Gastrocnemius medialis (tissue), 4 donors: ENCODE measurements at regions not wholly inside any gene's neighbourhood (a gene's known extent, or its start where the extent isn't known, plus 50 kb on each side); places are given as distances from the start of the nearest gene placed in this dataset.

Experiments used
- ATAC-seq, 2 donors: fragments of 150-250 bp; one replicate each; pipeline ENCODE4 v1.9.1; 2016
- DNase-seq, 2 donors: peaks; one replicate each; pipeline ENCODE4 v3.0.0-alpha.2; 2019
- H3K27ac ChIP-seq, 4 donors: fragments of 200-600 bp; sonication (generic); 1 replicate in 1 of 4; 2 replicates in 3 of 4; pipeline ENCODE4 v1.5.1; 2016 to 2018; ENCODE audit warnings: mild to moderate bottlenecking in 2 of 4, moderate library complexity in 1 of 4
- H3K27me3 ChIP-seq, 3 donors: fragments of 200-600 bp; sonication (generic) in 2 of 3; 1 replicate in 1 of 3; 2 replicates in 2 of 3; pipeline versions ENCODE4 v1.5.1 to v1.6.0; 2016 to 2019; ENCODE audit warnings: mild to moderate bottlenecking in 1 of 3, moderate library complexity in 1 of 3
- H3K36me3 ChIP-seq, 2 donors: fragments of 200-600 bp; sonication (generic) in 1 of 2; one replicate each; pipeline ENCODE4 v1.5.1; 2017 to 2018
- H3K4me1 ChIP-seq, 2 donors: fragments of 200-600 bp; sonication (generic) in 1 of 2; one replicate each; pipeline ENCODE4 v1.5.1; 2016 to 2017; ENCODE audit warnings: mild to moderate bottlenecking in 2 of 2
- H3K4me3 ChIP-seq, 4 donors: fragments of 200-600 bp; sonication (generic) in 3 of 4; 1 replicate in 1 of 4; 2 replicates in 3 of 4; pipeline ENCODE4 v1.5.1; 2016 to 2019; ENCODE audit warnings: mild to moderate bottlenecking in 2 of 4
- H3K9me3 ChIP-seq, 3 donors: fragments of 200-600 bp; sonication (generic) in 2 of 3; 1 replicate in 1 of 3; 2 replicates in 2 of 3; pipeline ENCODE4 v1.5.1; 2016 to 2019
- CTCF ChIP-seq, 5 experiments: fragments of 450-650 bp in 3 of 5; fragments of 200-600 bp in 2 of 5; sonication (generic) in 2 of 5; IDR thresholded peaks in 4 of 5; conservative IDR thresholded peaks in 1 of 5; 1 replicate in 4 of 5; 2 replicates in 1 of 5; pipeline ENCODE4 v1.5.1; 2016 to 2019; ENCODE audit warnings: antibody characterized with exemption in 5 of 5, mild to moderate bottlenecking in 3 of 5, moderate library complexity in 3 of 5
- POLR2A ChIP-seq, 2 donors: fragments of 450-650 bp; IDR thresholded peaks; one replicate each; pipeline ENCODE4 v1.6.1; 2017; ENCODE audit warnings: antibody characterized with exemption in 2 of 2, mild to moderate bottlenecking in 2 of 2, moderate library complexity in 2 of 2
- in situ Hi-C, 4 donors: fragments of 200-750 bp; cut with MboI; loops; one replicate each; pipeline versions ENCODE4 v1.15.0 to v1.8.0; 2017; ENCODE audit warnings: low sequenced_read_pairs in 4 of 4
- intact Hi-C: fragments of 100-400 bp; cut with DNase I; formaldehyde crosslinking; loops from one replicate; pipeline ENCODE4 v1.15.1; 2023; ENCODE audit warnings: low total_unique reads

GRCh38 chr6:85250586-85251220 is 199.2 kb upstream of the NT5E start:
- in situ Hi-C loops: no loop called here
- peak; percentile 33 to 74 for ATAC-seq
- intact Hi-C loops: no loop called here

GRCh38 chr6:85245004-85245403 is 204.9 kb upstream of the NT5E start:
- no peak for TF ChIP-seq CTCF (IDR thresholded peaks at IDR 0.05 in 4 of 5, conservative IDR thresholded peaks at IDR 0.05 in 1 of 5)
- TF ChIP-seq POLR2A (IDR thresholded peaks at IDR 0.05): no peak
- intact Hi-C loops: no loop called here
- Histone ChIP-seq H3K4me1 (no peaks in the 10 kb centered on the region), H3K4me3 (no peak overlapping the region), H3K36me3 (no peaks in the 10 kb centered on the region), H3K27ac (no peak overlapping the region), H3K9me3 (no peaks in the 10 kb centered on the region), H3K27me3 (no peaks in the 10 kb centered on the region)
- in situ Hi-C loops: no loop called here
- no peak for ATAC-seq
- no peak for DNase-seq

More at GRCh38 chr6:85250586-85251220, 199.2 kb upstream of the NT5E start:
- H3K27ac ChIP-seq: no peak overlapping the region
- no peak for DNase-seq
- H3K9me3 ChIP-seq: no peaks in the 10 kb centered on the region
- H3K27me3 ChIP-seq: no peaks in the 10 kb centered on the region
- no peaks in the 10 kb centered on the region for H3K4me1 ChIP-seq
- H3K4me3 ChIP-seq: no peak overlapping the region
- no peak for TF ChIP-seq CTCF (IDR thresholded peaks at IDR 0.05 in 4 of 5, conservative IDR thresholded peaks at IDR 0.05 in 1 of 5)
- no peaks in the 10 kb centered on the region for H3K36me3 ChIP-seq

DNA sequence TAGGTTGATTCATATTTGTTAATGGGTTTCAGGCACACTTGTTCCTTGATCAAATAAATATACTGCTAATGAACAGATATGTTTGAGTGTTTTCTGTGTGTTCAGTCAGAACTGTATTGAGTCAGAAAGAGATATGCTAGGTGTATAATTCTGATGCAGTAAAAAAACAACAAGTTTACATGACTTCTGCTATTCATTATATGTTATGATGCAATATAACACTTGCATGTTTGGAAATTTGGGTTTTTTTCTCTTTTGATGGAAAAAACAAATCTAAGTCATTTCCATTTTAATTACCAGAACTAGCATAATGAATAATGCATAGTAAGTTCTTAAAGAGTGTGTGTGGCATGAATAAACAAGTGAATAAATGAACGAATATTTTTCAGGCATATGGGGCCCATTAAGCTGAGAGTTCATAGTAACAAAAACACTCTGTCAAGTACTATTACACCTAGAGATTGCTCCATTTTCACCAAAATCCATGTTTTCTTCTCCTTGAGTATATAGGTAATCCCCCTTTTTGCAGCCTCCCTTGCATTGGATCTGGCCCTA is 208.3 kb upstream of the NT5E start:
- ATAC-seq (no peak), DNase-seq (no peak)
- in situ Hi-C loops: no loop called here
- H3K4me1 ChIP-seq: no peaks in the 10 kb centered on the region
- H3K36me3 ChIP-seq: no peaks in the 10 kb centered on the region
- no peaks in the 10 kb centered on the region for H3K9me3 ChIP-seq
- H3K27me3 ChIP-seq: no peaks in the 10 kb centered on the region
- no peak overlapping the region for H3K27ac ChIP-seq
- intact Hi-C loops: no loop called here
- TF ChIP-seq CTCF (IDR thresholded peaks at IDR 0.05 in 4 of 5, conservative IDR thresholded peaks at IDR 0.05 in 1 of 5): no peak
- no peak for TF ChIP-seq POLR2A (IDR thresholded peaks at IDR 0.05)
- H3K4me3 ChIP-seq: no peak overlapping the region

DNA sequence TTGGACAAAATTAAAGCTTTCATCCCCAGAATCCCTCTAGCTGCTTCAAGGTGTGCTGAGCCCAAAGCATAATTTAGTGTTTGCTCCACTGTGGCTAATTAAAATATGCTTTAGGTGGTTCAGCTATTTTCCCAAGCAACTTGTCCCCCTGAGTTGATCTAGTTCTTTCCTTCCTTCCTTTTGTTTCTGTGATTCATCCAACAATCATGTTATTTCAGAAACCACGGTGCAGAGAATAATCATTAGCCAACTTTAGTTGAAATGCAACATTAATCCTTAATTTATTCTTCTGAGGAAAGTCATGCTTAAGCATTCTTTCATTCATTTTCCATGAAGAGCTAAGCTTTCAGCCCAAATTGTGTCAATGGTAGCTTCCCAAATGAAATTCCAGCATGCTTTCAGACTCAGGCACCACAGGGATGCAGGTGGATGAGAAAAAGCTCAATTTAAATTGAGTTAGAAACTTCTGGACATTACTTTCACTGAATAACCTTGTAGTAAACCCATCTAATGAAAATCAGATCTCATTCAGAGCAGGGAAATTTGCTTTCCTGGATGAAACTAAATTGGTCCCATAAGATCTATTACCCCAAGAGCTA is 209.0 kb upstream of the NT5E start:
- H3K4me3 ChIP-seq: no peak overlapping the region
- H3K27ac ChIP-seq: no peak overlapping the region
- H3K4me1 ChIP-seq: no peaks in the 10 kb centered on the region
- ATAC-seq (no peak), DNase-seq (no peak)
- no peaks in the 10 kb centered on the region for H3K36me3 ChIP-seq
- intact Hi-C loops: no loop called here
- H3K27me3 ChIP-seq: no peaks in the 10 kb centered on the region
- in situ Hi-C loops: no loop called here
- no peak for TF ChIP-seq CTCF (IDR thresholded peaks at IDR 0.05 in 4 of 5, conservative IDR thresholded peaks at IDR 0.05 in 1 of 5)
- no peak for TF ChIP-seq POLR2A (IDR thresholded peaks at IDR 0.05)
- H3K9me3 ChIP-seq: no peaks in the 10 kb centered on the region
